Endothelial cell of umbilical vein (primary cell): ENCODE measurements at regions not wholly inside any gene's neighbourhood (a gene's known extent, or its start where the extent isn't known, plus 50 kb on each side); places are given as distances from the start of the nearest gene placed in this dataset.

Experiments used
- BruUV-seq: library from RNA; stranded (reverse); fragments of 400-500 nt; replicated peaks from 2 replicates; lab custom pipeline; 2021; lab: Mats Ljungman, UMichigan
- CTCF ChIA-PET: fragments of 300-600, 350-600 bp; sonication (Branson Sonifier 250); formaldehyde crosslinking; loops from one replicate; lab custom pipeline; 2021; ENCODE audit warnings: antibody characterized with exemption, inconsistent platforms; lab: Charles Lee
- POLR2A ChIA-PET: fragments of 300-600, 350-600 bp; sonication (Branson Sonifier 250); formaldehyde crosslinking; loops from one replicate; lab custom pipeline; 2021; ENCODE audit warnings: antibody characterized with exemption, inconsistent platforms; lab: Charles Lee
- DNase-seq: peaks from one replicate; pipeline ENCODE4 v3.0.0-alpha.2; 2011; ENCODE audit warnings: low read depth, low spot score
- FAIRE-seq: peaks from 2 replicates; lab custom pipeline; 2011; peaks lifted over from hg19 to GRCh38; lab: Jason Lieb, UNC
- H2AFZ ChIP-seq: 2 replicates; pipeline ENCODE4 v1.6.0; 2012; ENCODE audit warnings: low read depth, low read length, control low read depth, inconsistent platforms
- H3K27ac ChIP-seq: 2 replicates; pipeline ENCODE4 v1.5.1; 2011; ENCODE audit warnings: low read depth, mild to moderate bottlenecking, control low read depth, low read length, moderate library complexity; ENCODE audit not compliant: insufficient read depth
- H3K27me3 ChIP-seq, 2 experiments: 2 replicates each; pipeline versions ENCODE4 v1.6.0 to v1.6.1; 2011; ENCODE audit warnings: low read length in 2 of 2, mixed read lengths in 1 of 2; ENCODE audit not compliant: control insufficient read depth in 2 of 2, insufficient read depth in 2 of 2
- H3K36me3 ChIP-seq, 2 experiments: 2 replicates in 1 of 2; 3 replicates in 1 of 2; pipeline ENCODE4 v1.5.1; 2011; ENCODE audit warnings: low read length in 2 of 2, mild to moderate bottlenecking in 1 of 2, moderate library complexity in 1 of 2; ENCODE audit not compliant: control insufficient read depth in 2 of 2, insufficient read depth in 2 of 2; ENCODE audit errors: extremely low read depth in 1 of 2
- H3K4me1 ChIP-seq: 3 replicates; pipeline ENCODE4 v1.5.1; 2011; ENCODE audit warnings: mild to moderate bottlenecking, low read length; ENCODE audit not compliant: control insufficient read depth, insufficient read depth; ENCODE audit errors: extremely low read depth
- H3K4me2 ChIP-seq: 2 replicates; pipeline ENCODE4 v1.6.1; 2011; ENCODE audit warnings: low read length, control low read depth, mixed read lengths; ENCODE audit not compliant: insufficient read depth
- H3K4me3 ChIP-seq, 3 experiments: fragments of 200-600 bp in 1 of 3; sonication (generic), shearing (Covaris generic) in 1 of 3; replicated peaks in 1 of 3; 2 replicates each; pipeline ENCODE4 v1.5.1; 2011 to 2016; ENCODE audit warnings: control low read depth in 3 of 3, low read length in 3 of 3, mild to moderate bottlenecking in 2 of 3, inconsistent platforms in 1 of 3, low read depth in 1 of 3, moderate library complexity in 1 of 3; ENCODE audit not compliant: insufficient read depth in 1 of 3
- H3K79me2 ChIP-seq: 2 replicates; pipeline ENCODE4 v1.6.0; 2012; ENCODE audit warnings: low read length, inconsistent platforms; ENCODE audit not compliant: control insufficient read depth, insufficient read depth
- H3K9ac ChIP-seq: replicated peaks from 2 replicates; pipeline ENCODE3; 2011; ENCODE audit warnings: low read length, control low read depth; ENCODE audit not compliant: insufficient read depth; ENCODE audit errors: extremely low read depth
- H3K9me1 ChIP-seq: replicated peaks from 3 replicates; pipeline ENCODE4 v1.6.0; 2011; ENCODE audit warnings: mild to moderate bottlenecking, low read length; ENCODE audit not compliant: control insufficient read depth, insufficient read depth; ENCODE audit errors: extremely low read depth
- H3K9me3 ChIP-seq: replicated peaks from 2 replicates; pipeline ENCODE4 v1.5.1; 2012; ENCODE audit warnings: low read length, inconsistent platforms; ENCODE audit not compliant: control insufficient read depth, insufficient read depth
- H4K20me1 ChIP-seq: replicated peaks from 2 replicates; pipeline ENCODE3; 2011; ENCODE audit warnings: mild to moderate bottlenecking, low read length; ENCODE audit not compliant: control insufficient read depth, insufficient read depth; ENCODE audit errors: extremely low read depth
- EZH2 ChIP-seq: IDR thresholded peaks from 2 replicates; pipeline ENCODE4 v1.6.1; 2012; ENCODE audit warnings: borderline replicate concordance, low read depth, mild to moderate bottlenecking, moderate library complexity, low read length, inconsistent platforms; ENCODE audit not compliant: severe bottlenecking
- FOS ChIP-seq: IDR thresholded peaks from 2 replicates; pipeline ENCODE4 v1.6.1; 2011; ENCODE audit warnings: mild to moderate bottlenecking, low read length, moderate library complexity, borderline replicate concordance; ENCODE audit not compliant: insufficient read depth
- GATA2 ChIP-seq: IDR thresholded peaks from 2 replicates; pipeline ENCODE4 v1.7.0; 2011; ENCODE audit warnings: low read depth, mild to moderate bottlenecking, moderate library complexity, mixed read lengths, low read length; ENCODE audit not compliant: insufficient read length, insufficient read depth
- JUN ChIP-seq: IDR thresholded peaks from 2 replicates; pipeline ENCODE4 v1.6.1; 2011; ENCODE audit warnings: borderline replicate concordance, low read depth; ENCODE audit not compliant: insufficient read length, insufficient read depth
- MYC ChIP-seq: IDR thresholded peaks from one replicate; pipeline ENCODE4 v1.6.1; 2011; ENCODE audit warnings: mild to moderate bottlenecking, low read depth, low read length
- POLR2A ChIP-seq: IDR thresholded peaks from 2 replicates; pipeline ENCODE4 v1.6.1; 2012; ENCODE audit warnings: low read depth, mild to moderate bottlenecking, control low read depth, low read length
- POLR2AphosphoS5 ChIP-seq: IDR thresholded peaks from 2 replicates; pipeline ENCODE4 v1.6.1; 2012; ENCODE audit warnings: low read depth, mild to moderate bottlenecking, control low read depth, low read length, moderate library complexity; ENCODE audit not compliant: insufficient read depth
- dilution Hi-C: fragments of 300-500 bp; cut with MboI; formaldehyde crosslinking; loops from one replicate; pipeline ENCODE4 v1.15.0; 2019; ENCODE audit warnings: low sequenced_read_pairs; ENCODE audit not compliant: extremely low pct_ligation_motif_present
- intact Hi-C: fragments of 100-400 bp; cut with micrococcal nuclease; formaldehyde crosslinking; loops from one replicate; pipeline ENCODE4 v1.10.0; 2022
- TF ChIP-seq, protein P1 (sequence below), 2 donors: IDR thresholded peaks; 1 replicate in 1 of 2; 2 replicates in 1 of 2; pipeline ENCODE4 v1.5.1; 2011; ENCODE audit warnings: low read length in 2 of 2, mild to moderate bottlenecking in 2 of 2, moderate library complexity in 2 of 2, control low read depth in 1 of 2, inconsistent platforms in 1 of 2, low read depth in 1 of 2; ENCODE audit not compliant: insufficient read depth in 1 of 2; ENCODE audit errors: extremely low read depth in 1 of 2
- TF ChIP-seq, protein P2 (sequence below): IDR thresholded peaks from 2 replicates; pipeline ENCODE4 v1.6.1; 2011; ENCODE audit not compliant: insufficient read depth, insufficient read length

DNA sequence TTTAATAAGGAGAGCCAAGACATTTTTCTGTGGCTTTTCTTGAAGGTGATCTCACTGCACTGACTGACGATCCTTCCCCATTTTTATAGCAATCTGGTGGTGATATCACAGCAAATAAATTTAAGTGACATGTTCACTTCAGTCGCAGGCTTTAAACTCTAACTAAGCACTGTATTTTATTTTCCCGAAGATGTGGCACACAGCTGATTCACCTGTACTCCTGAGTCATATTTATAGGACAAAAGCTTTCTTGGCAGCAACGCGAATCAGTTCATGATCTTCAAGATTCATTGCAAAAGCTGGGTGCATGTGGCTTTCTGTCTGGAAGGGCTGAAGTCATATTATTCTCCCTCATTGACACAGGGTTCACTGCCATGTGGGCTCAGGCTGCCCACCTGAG, 79.8 kb upstream of the TUNAR start:
- no peaks in the 10 kb centered on the region for H3K9me3 ChIP-seq
- H4K20me1 ChIP-seq, result no peaks in the 10 kb centered on the region
- H3K9ac ChIP-seq, result no peak overlapping the region
- no peaks in the 10 kb centered on the region for H3K36me3 ChIP-seq
- no peaks in the 10 kb centered on the region for H3K9me1 ChIP-seq
- intact Hi-C loops (no loop called here), dilution Hi-C loops (no loop called here)
- H3K4me2 ChIP-seq, result no peak overlapping the region
- no peaks in the 10 kb centered on the region for H3K27me3 ChIP-seq
- H2AFZ ChIP-seq, result no peak overlapping the region
- DNase-seq, result no peak
- H3K79me2 ChIP-seq, result no peaks in the 10 kb centered on the region
- FAIRE-seq, result no peak
- no peak overlapping the region for H3K4me3 ChIP-seq
- TF ChIP-seq FOS (no peak), POLR2AphosphoS5 (no peak), EZH2 (no peak), JUN (no peak), MYC (no peak), GATA2 (no peak), POLR2A (no peak)
- TF ChIP-seq, protein P1, sequence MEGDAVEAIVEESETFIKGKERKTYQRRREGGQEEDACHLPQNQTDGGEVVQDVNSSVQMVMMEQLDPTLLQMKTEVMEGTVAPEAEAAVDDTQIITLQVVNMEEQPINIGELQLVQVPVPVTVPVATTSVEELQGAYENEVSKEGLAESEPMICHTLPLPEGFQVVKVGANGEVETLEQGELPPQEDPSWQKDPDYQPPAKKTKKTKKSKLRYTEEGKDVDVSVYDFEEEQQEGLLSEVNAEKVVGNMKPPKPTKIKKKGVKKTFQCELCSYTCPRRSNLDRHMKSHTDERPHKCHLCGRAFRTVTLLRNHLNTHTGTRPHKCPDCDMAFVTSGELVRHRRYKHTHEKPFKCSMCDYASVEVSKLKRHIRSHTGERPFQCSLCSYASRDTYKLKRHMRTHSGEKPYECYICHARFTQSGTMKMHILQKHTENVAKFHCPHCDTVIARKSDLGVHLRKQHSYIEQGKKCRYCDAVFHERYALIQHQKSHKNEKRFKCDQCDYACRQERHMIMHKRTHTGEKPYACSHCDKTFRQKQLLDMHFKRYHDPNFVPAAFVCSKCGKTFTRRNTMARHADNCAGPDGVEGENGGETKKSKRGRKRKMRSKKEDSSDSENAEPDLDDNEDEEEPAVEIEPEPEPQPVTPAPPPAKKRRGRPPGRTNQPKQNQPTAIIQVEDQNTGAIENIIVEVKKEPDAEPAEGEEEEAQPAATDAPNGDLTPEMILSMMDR (IDR thresholded peaks at IDR 0.05; ENCODE audit: extremely low read depth in 1 of 2, insufficient read depth in 1 of 2, low read depth in 1 of 2, low read length in 2 of 2), result no peak
- TF ChIP-seq, protein P2, sequence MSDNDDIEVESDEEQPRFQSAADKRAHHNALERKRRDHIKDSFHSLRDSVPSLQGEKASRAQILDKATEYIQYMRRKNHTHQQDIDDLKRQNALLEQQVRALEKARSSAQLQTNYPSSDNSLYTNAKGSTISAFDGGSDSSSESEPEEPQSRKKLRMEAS, result no peak
- no TSS peak for BruUV-seq
- ChIA-PET POLR2A (no interaction called here), CTCF (no interaction called here)
- no peak overlapping the region for H3K27ac ChIP-seq
- no peaks in the 10 kb centered on the region for H3K4me1 ChIP-seq
